K562 (cell line): ENCODE measurements at regions not wholly inside any gene's neighbourhood (a gene's known extent, or its start where the extent isn't known, plus 50 kb on each side); places are given as distances from the start of the nearest gene placed in this dataset.

ENCODE experiments used
- CAMTA2 ChIP-seq: fragments of 250-450 bp; sonication (Bioruptor Pico); conservative IDR thresholded peaks from 2 replicates; pipeline ENCODE4 v1.5.1; 2022
- CBX8 ChIP-seq: fragments of 200-600 bp; sonication (generic); IDR thresholded peaks from 2 replicates; pipeline ENCODE4 v1.6.1; 2012; ENCODE audit warnings: borderline replicate concordance, mixed run types, low read depth, mild to moderate bottlenecking, moderate library complexity, mixed read lengths, low read length, control low read depth, inconsistent platforms; ENCODE audit not compliant: poor library complexity, severe bottlenecking; ENCODE audit errors: extremely low read depth
- CHAMP1 ChIP-seq: fragments of 450-650 bp; IDR thresholded peaks from 2 replicates; pipeline ENCODE4 v1.6.1; 2016; ENCODE audit warnings: mild to moderate bottlenecking
- CHD2 ChIP-seq: IDR thresholded peaks from 2 replicates; pipeline ENCODE4 v1.6.1; 2011; ENCODE audit warnings: low read depth, low read length
- ELF1 ChIP-seq: fragments of 200-800 bp; sonication (Bioruptor generic); IDR thresholded peaks from 2 replicates; pipeline ENCODE4 v1.6.1; 2016; ENCODE audit warnings: missing genetic modification characterization, missing compliant biosample characterization
- ELF2 ChIP-seq: fragments of 250-450 bp; sonication (Bioruptor Pico); IDR thresholded peaks from 2 replicates; pipeline ENCODE4 v1.5.0; 2021; ENCODE audit warnings: mild to moderate bottlenecking
- HMG20A ChIP-seq: fragments of 450-650 bp; formaldehyde crosslinking; conservative IDR thresholded peaks from 2 replicates; pipeline ENCODE4 v1.4.0; 2020; ENCODE audit warnings: mild to moderate bottlenecking, mixed read lengths
- HNRNPUL1 ChIP-seq: fragments of 200-400 bp; formaldehyde crosslinking; IDR thresholded peaks from 2 replicates; pipeline ENCODE4 v1.6.1; 2017; ENCODE audit warnings: low read length
- MLLT1 ChIP-seq, 2 experiments: fragments of 450-650 bp; IDR thresholded peaks; 2 replicates each; pipeline ENCODE4 v1.6.1; 2016
- NCOA1 ChIP-seq: fragments of 450-650 bp; IDR thresholded peaks from 2 replicates; pipeline ENCODE4 v1.6.1; 2016; ENCODE audit warnings: low read depth
- PHF8 ChIP-seq: fragments of 200-600 bp; sonication (generic); IDR thresholded peaks from 2 replicates; pipeline ENCODE4 v1.6.1; 2012; ENCODE audit warnings: mixed run types, mild to moderate bottlenecking, inconsistent platforms, low read length, moderate library complexity, borderline replicate concordance
- PML ChIP-seq: IDR thresholded peaks from 2 replicates; pipeline ENCODE4 v1.6.1; 2012; ENCODE audit warnings: low read length, inconsistent platforms
- POLR2A ChIP-seq: fragments of 450-650 bp; conservative IDR thresholded peaks from 2 replicates; pipeline ENCODE4 v1.6.1; 2016
- POU5F1 ChIP-seq: fragments of 150-350 bp; IDR thresholded peaks from 2 replicates; pipeline ENCODE4 v1.6.1; 2014; ENCODE audit warnings: borderline replicate concordance, low read length, low read depth, mild to moderate bottlenecking; ENCODE audit not compliant: partially characterized antibody
- RBFOX2 ChIP-seq: fragments of 200-400 bp; formaldehyde crosslinking; IDR thresholded peaks from 2 replicates; pipeline ENCODE4 v1.6.1; 2017; ENCODE audit warnings: low read depth, mild to moderate bottlenecking, low read length, moderate library complexity
- RBM34 ChIP-seq: fragments of 200-400 bp; formaldehyde crosslinking; IDR thresholded peaks from 2 replicates; pipeline ENCODE4 v1.6.1; 2018; ENCODE audit warnings: low read length, borderline replicate concordance; ENCODE audit not compliant: insufficient read depth
- SMAD1 ChIP-seq: fragments of 150-350 bp; IDR thresholded peaks from 2 replicates; pipeline ENCODE4 v1.6.1; 2014; ENCODE audit warnings: low read length, low read depth; ENCODE audit not compliant: partially characterized antibody
- SMAD4 ChIP-seq: fragments of 250-450 bp; sonication (Bioruptor Pico); conservative IDR thresholded peaks from 2 replicates; pipeline ENCODE4 v1.8.0; 2021; ENCODE audit warnings: inconsistent platforms, mild to moderate bottlenecking, moderate library complexity
- SMC3 ChIP-seq: conservative IDR thresholded peaks from 2 replicates; pipeline ENCODE4 v1.6.1; 2011; ENCODE audit warnings: low read depth, low read length, improper control_type of control experiment; ENCODE audit not compliant: insufficient read depth
- TEAD1 ChIP-seq, 2 experiments: fragments of 450-650 bp in 1 of 2; sonication (generic) in 1 of 2; formaldehyde crosslinking; IDR thresholded peaks; 2 replicates each; pipeline versions ENCODE4 v1.4.0 to v1.8.0; 2020 to 2022; ENCODE audit warnings: mild to moderate bottlenecking in 2 of 2, missing genetic modification reagents in 1 of 2
- XRCC4 ChIP-seq: IDR thresholded peaks from one replicate; pipeline ENCODE4 v1.6.1; 2011; ENCODE audit not compliant: insufficient read depth, insufficient read length; ENCODE audit errors: extremely low read depth
- ZNF146 ChIP-seq: IDR thresholded peaks from one replicate; pipeline ENCODE4 v1.6.1; 2018; ENCODE audit warnings: missing compliant biosample characterization; ENCODE audit not compliant: unreplicated experiment
- ZNF282 ChIP-seq: sonication (generic); formaldehyde crosslinking; IDR thresholded peaks from 2 replicates; pipeline ENCODE4 v1.8.1; 2023; ENCODE audit warnings: missing genetic modification reagents
- ZNF347 ChIP-seq: fragments of 450-650 bp; formaldehyde crosslinking; IDR thresholded peaks from 2 replicates; pipeline ENCODE4 v1.4.0; 2020; ENCODE audit warnings: low read depth, mild to moderate bottlenecking, moderate library complexity
- ZNF354B ChIP-seq: fragments of 250-450 bp; sonication (Bioruptor Pico); IDR thresholded peaks from 2 replicates; pipeline ENCODE4 v1.4.0; 2020
- TF ChIP-seq, protein P1 (sequence below): sonication (generic); formaldehyde crosslinking; IDR thresholded peaks from 2 replicates; pipeline ENCODE4 v1.9.0; 2022; ENCODE audit warnings: mild to moderate bottlenecking, missing genetic modification reagents
- TF ChIP-seq, protein P2 (sequence below): fragments of 250-450 bp; sonication (Bioruptor Pico); IDR thresholded peaks from 2 replicates; pipeline ENCODE4 v1.8.0; 2021; ENCODE audit warnings: moderate library complexity, mild to moderate bottlenecking, inconsistent platforms

DNA sequence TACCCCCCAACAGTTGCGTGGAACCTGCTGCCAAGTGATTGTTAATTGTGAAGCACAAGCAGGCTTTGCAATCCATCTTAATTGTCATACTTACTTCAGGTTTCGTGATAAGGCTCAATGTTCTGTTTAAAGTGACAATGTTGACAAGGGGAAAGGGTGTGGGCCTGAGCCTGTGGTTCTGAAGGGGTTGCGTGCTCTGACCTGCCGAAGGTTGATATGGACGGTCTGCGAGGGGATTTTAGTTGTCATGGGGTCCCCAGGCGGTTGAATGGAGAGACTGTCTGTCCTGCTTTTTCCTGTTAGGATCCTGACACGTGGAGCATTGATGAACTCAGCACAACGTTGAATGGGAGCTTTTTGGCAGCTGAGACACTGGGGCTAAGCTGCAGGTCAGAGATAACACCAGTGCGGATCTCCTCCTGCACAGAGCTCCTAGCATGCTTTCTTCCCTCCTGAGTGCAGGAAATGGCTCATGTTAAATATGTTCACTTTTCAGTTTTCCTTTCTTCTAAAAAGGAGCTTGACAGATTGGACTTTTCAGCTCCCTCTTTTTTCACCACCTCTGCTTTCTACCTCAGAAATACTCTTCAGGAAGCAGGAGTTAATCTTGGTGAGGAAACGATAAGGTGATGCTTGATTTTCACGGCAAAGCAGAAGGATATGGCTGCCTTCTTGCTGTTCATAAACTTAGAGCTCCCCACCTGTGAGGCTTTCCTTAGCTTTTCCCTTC lies 62.9 kb upstream of the ZEB2 start (continued):
- TF ChIP-seq ELF2 (0 out of 2 replicates have a peak, but pooled peaks have one; percentile 36), PHF8 (peak; percentile 35; the same call in 1 of the 2 replicates), POU5F1 (no peak), HMG20A (CRISPR knock-in tag) (no peak), RBFOX2 (peak; percentile 64), RBM34 (no peak), ZNF146 (CRISPR knock-in tag) (no peak), CHAMP1 (peak; percentile 97), SMC3 (no peak), TEAD1 (CRISPR knock-in tag; IDR thresholded peaks at IDR 0.05) (peak; percentile 25 to 83; a peak in 3 of 4 replicates), NCOA1 (peak; percentile 92), CAMTA2 (CRISPR knock-in tag) (no peak), HNRNPUL1 (no peak), MLLT1 (IDR thresholded peaks at IDR 0.05) (no peak; a peak in 4 of 4 replicates), ZNF282 (CRISPR knock-in tag) (no peak), POLR2A (peak; percentile 68), SMAD1 (peak; percentile 88), PML (peak; percentile 93), CHD2 (no peak), ZNF354B (no peak), ELF1 (tag) (peak; percentile 78), ZNF347 (CRISPR knock-in tag) (no peak), CBX8 (no peak), XRCC4 (no peak), SMAD4 (CRISPR knock-in tag) (peak; percentile 91)
- TF ChIP-seq, protein P1, sequence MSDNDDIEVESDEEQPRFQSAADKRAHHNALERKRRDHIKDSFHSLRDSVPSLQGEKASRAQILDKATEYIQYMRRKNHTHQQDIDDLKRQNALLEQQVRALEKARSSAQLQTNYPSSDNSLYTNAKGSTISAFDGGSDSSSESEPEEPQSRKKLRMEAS, result peak; percentile 98
- TF ChIP-seq, protein P2, sequence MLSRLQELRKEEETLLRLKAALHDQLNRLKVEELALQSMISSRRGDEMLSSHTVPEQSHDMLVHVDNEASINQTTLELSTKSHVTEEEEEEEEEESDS (CRISPR knock-in tag), result no peak
